GM23338 (cell line): ENCODE measurements at regions not wholly inside any gene's neighbourhood (a gene's known extent, or its start where the extent isn't known, plus 50 kb on each side); places are given as distances from the start of the nearest gene placed in this dataset.

Experiments used
- ATAC-seq: fragments of 200-7000 bp; cut with Tn5 transposase; 3 replicates; pipeline ENCODE4 v1.9.1; 2020
- DNase-seq: peaks from one replicate; pipeline ENCODE4 v3.0.0-alpha.2; 2015; ENCODE audit warnings: low spot score
- H2AFZ ChIP-seq: fragments of 200-600 bp; sonication (generic); 2 replicates; pipeline ENCODE4 v1.8.0; 2016; ENCODE audit warnings: antibody characterized with exemption, mild to moderate bottlenecking, moderate library complexity
- H3F3A ChIP-seq: fragments of 200-600 bp; sonication (generic); replicated peaks from 2 replicates; pipeline ENCODE4 v1.8.0; 2017; ENCODE audit warnings: antibody characterized with exemption, mixed run types, low read depth
- H3K27ac ChIP-seq: fragments of 200-600 bp; sonication (generic); 2 replicates; pipeline ENCODE4 v1.6.1; 2016; ENCODE audit warnings: low read depth
- H3K27me3 ChIP-seq: fragments of 200-600 bp; sonication (generic); 2 replicates; pipeline ENCODE4 v1.8.0; 2016; ENCODE audit warnings: mild to moderate bottlenecking, mixed run types, moderate library complexity; ENCODE audit not compliant: insufficient read depth
- H3K36me3 ChIP-seq: fragments of 200-600 bp; sonication (generic); 2 replicates; pipeline ENCODE4 v1.8.0; 2016; ENCODE audit warnings: mild to moderate bottlenecking; ENCODE audit not compliant: insufficient read depth
- H3K4me1 ChIP-seq: fragments of 200-600 bp; sonication (generic); 2 replicates; pipeline ENCODE4 v1.8.0; 2016; ENCODE audit warnings: mild to moderate bottlenecking, moderate library complexity; ENCODE audit not compliant: insufficient read depth
- H3K4me2 ChIP-seq: fragments of 200-600 bp; sonication (generic); 2 replicates; pipeline ENCODE4 v1.7.1; 2017; ENCODE audit warnings: mixed run types
- H3K4me3 ChIP-seq: fragments of 200-600 bp; sonication (generic); 2 replicates; pipeline ENCODE4 v1.6.1; 2016; ENCODE audit warnings: mixed run types
- H3K79me2 ChIP-seq: fragments of 200-600 bp; sonication (generic); replicated peaks from 2 replicates; pipeline ENCODE4 v1.8.0; 2017; ENCODE audit warnings: mild to moderate bottlenecking; ENCODE audit not compliant: insufficient read depth
- H3K9me2 ChIP-seq: fragments of 200-600 bp; sonication (generic); 2 replicates; pipeline ENCODE4 v1.8.0; 2017; ENCODE audit not compliant: insufficient read depth
- H4K20me1 ChIP-seq: fragments of 200-600 bp; sonication (generic); replicated peaks from 2 replicates; pipeline ENCODE4 v1.8.0; 2017; ENCODE audit warnings: mild to moderate bottlenecking; ENCODE audit not compliant: insufficient read depth
- H3K27ac Mint-ChIP-seq: 2 replicates; pipeline ENCODE4 v1.8.0; 2020; ENCODE audit warnings: inconsistent platforms, mild to moderate bottlenecking, moderate library complexity, mixed read lengths
- H3K27me3 Mint-ChIP-seq: 3 replicates; pipeline ENCODE4 v1.8.0; 2022; ENCODE audit warnings: low read depth, mild to moderate bottlenecking, moderate library complexity, mixed read lengths, inconsistent platforms; ENCODE audit not compliant: insufficient read depth, poor library complexity
- H3K36me3 Mint-ChIP-seq: 3 replicates; pipeline ENCODE4 v1.8.0; 2021; ENCODE audit warnings: low read depth, mild to moderate bottlenecking, inconsistent platforms, moderate library complexity, mixed read lengths
- H3K4me1 Mint-ChIP-seq: 3 replicates; pipeline ENCODE4 v1.8.0; 2020; ENCODE audit warnings: mild to moderate bottlenecking, inconsistent platforms, mixed read lengths
- H3K4me3 Mint-ChIP-seq: 3 replicates; pipeline ENCODE4 v1.8.0; 2021; ENCODE audit warnings: moderate library complexity, mild to moderate bottlenecking, inconsistent platforms, mixed read lengths
- H3K9me3 Mint-ChIP-seq: 3 replicates; pipeline ENCODE4 v1.8.0; 2020; ENCODE audit warnings: moderate library complexity, mild to moderate bottlenecking, inconsistent platforms, mixed read lengths
- CREB1 ChIP-seq: fragments of 250-450 bp; sonication (Bioruptor Pico); IDR thresholded peaks from 2 replicates; pipeline ENCODE4 v1.5.0; 2020; ENCODE audit warnings: low read depth, mild to moderate bottlenecking, moderate library complexity
- CTCF ChIP-seq, 2 experiments: fragments of 200-600 bp in 1 of 2; sonication (generic) in 1 of 2; conservative IDR thresholded peaks; 2 replicates each; pipeline versions ENCODE4 v1.5.1 to v1.6.1; 2016 to 2017; ENCODE audit warnings: antibody characterized with exemption in 2 of 2, low read depth in 2 of 2, mild to moderate bottlenecking in 2 of 2, moderate library complexity in 1 of 2
- EZH2 ChIP-seq: fragments of 200-600 bp; sonication (generic); IDR thresholded peaks from one replicate; pipeline ENCODE4 v1.8.0; 2017; ENCODE audit warnings: antibody characterized with exemption, mild to moderate bottlenecking, low read depth; ENCODE audit not compliant: unreplicated experiment
- EZH2phosphoT487 ChIP-seq: fragments of 200-600 bp; sonication (generic); IDR thresholded peaks from one replicate; pipeline ENCODE4 v1.8.1; 2018; ENCODE audit warnings: antibody characterized with exemption; ENCODE audit not compliant: unreplicated experiment
- NANOG ChIP-seq: IDR thresholded peaks from 2 replicates; pipeline ENCODE4 v1.6.1; 2016; ENCODE audit warnings: antibody characterized with exemption, borderline replicate concordance
- POLR2AphosphoS5 ChIP-seq: IDR thresholded peaks from 2 replicates; pipeline ENCODE4 v1.6.1; 2016; ENCODE audit warnings: antibody characterized with exemption, low read depth
- REST ChIP-seq: IDR thresholded peaks from one replicate; pipeline ENCODE4 v1.6.1; 2018; ENCODE audit warnings: antibody characterized with exemption; ENCODE audit not compliant: unreplicated experiment
- ZNF331 ChIP-seq: fragments of 250-450 bp; sonication (Bioruptor Pico); IDR thresholded peaks from 2 replicates; pipeline ENCODE4 v1.5.0; 2020; ENCODE audit warnings: low read depth, mild to moderate bottlenecking, moderate library complexity

GRCh38 chr21:26752849-26753248 lies 92.4 kb downstream of the ADAMTS1 start (continued):
- no peak for TF ChIP-seq CTCF (conservative IDR thresholded peaks at IDR 0.05; ENCODE audit: low read depth in 2 of 2)
- no peak for TF ChIP-seq POLR2AphosphoS5
- no peak for TF ChIP-seq EZH2phosphoT487
- TF ChIP-seq ZNF331: no peak
- TF ChIP-seq EZH2: no peak

GRCh38 chr21:26751305-26751704 lies 93.9 kb downstream of the ADAMTS1 start:
- H3K27me3 Mint-ChIP-seq: no peaks in the 10 kb centered on the region
- no peak overlapping the region for H3K4me3 ChIP-seq

More at GRCh38 chr21:26751305-26751704, 93.9 kb downstream of the ADAMTS1 start:
- no peaks in the 10 kb centered on the region for H3K36me3 Mint-ChIP-seq
- Histone ChIP-seq H3K27ac (no peak overlapping the region), H3K36me3 (no peaks in the 10 kb centered on the region), H3K9me2 (no peaks in the 10 kb centered on the region), H4K20me1 (no peaks in the 10 kb centered on the region), H3F3A (no peaks in the 10 kb centered on the region), H2AFZ (no peak overlapping the region), H3K79me2 (no peaks in the 10 kb centered on the region), H3K4me1 (no peaks in the 10 kb centered on the region), H3K4me2 (no peak overlapping the region), H3K27me3 (no peaks in the 10 kb centered on the region)
- H3K27ac Mint-ChIP-seq: no peak overlapping the region
- no peaks in the 10 kb centered on the region for H3K4me1 Mint-ChIP-seq
- DNase-seq (no peak), ATAC-seq (no peak)
- no peak overlapping the region for H3K4me3 Mint-ChIP-seq
- TF ChIP-seq POLR2AphosphoS5 (no peak), REST (no peak), NANOG (no peak), EZH2 (no peak), EZH2phosphoT487 (no peak), CREB1 (CRISPR knock-in tag) (no peak)
- H3K9me3 Mint-ChIP-seq: no peaks in the 10 kb centered on the region
